Calu3 (cell line): ENCODE measurements at regions not wholly inside any gene's neighbourhood (a gene's known extent, or its start where the extent isn't known, plus 50 kb on each side); places are given as distances from the start of the nearest gene placed in this dataset.

ENCODE experiments used
- BruUV-seq: library from RNA; stranded (reverse); fragments of 400-500 nt; replicated peaks from 2 replicates; lab custom pipeline; 2021; lab: Mats Ljungman, UMichigan
- CTCF ChIA-PET: fragments of 300-600 bp; sonication (Branson Sonifier 250); formaldehyde crosslinking; loops from one replicate; lab custom pipeline; 2022; ENCODE audit warnings: antibody characterized with exemption; lab: Charles Lee
- DNase-seq: peaks from one replicate; pipeline ENCODE4 v3.0.0; 2022
- H3K27ac Mint-ChIP-seq: one replicate; pipeline ENCODE4 v1.8.0; 2022; ENCODE audit warnings: mixed read lengths; ENCODE audit not compliant: unreplicated experiment
- H3K27me3 Mint-ChIP-seq: one replicate; pipeline ENCODE4 v1.8.0; 2022; ENCODE audit warnings: mixed read lengths; ENCODE audit not compliant: unreplicated experiment
- H3K36me3 Mint-ChIP-seq: one replicate; pipeline ENCODE4 v1.8.0; 2022; ENCODE audit warnings: mild to moderate bottlenecking, moderate library complexity, mixed read lengths; ENCODE audit not compliant: insufficient read depth, unreplicated experiment
- H3K4me1 Mint-ChIP-seq: one replicate; pipeline ENCODE4 v1.8.0; 2022; ENCODE audit warnings: mild to moderate bottlenecking, low read depth, mixed read lengths; ENCODE audit not compliant: unreplicated experiment
- H3K4me3 Mint-ChIP-seq: one replicate; pipeline ENCODE4 v1.8.0; 2022; ENCODE audit warnings: mild to moderate bottlenecking, low read depth, moderate library complexity, mixed read lengths; ENCODE audit not compliant: unreplicated experiment
- H3K9me3 Mint-ChIP-seq: one replicate; pipeline ENCODE4 v1.8.0; 2022; ENCODE audit warnings: low read depth, mixed read lengths; ENCODE audit not compliant: unreplicated experiment
- intact Hi-C: fragments of 100-400 bp; cut with micrococcal nuclease; formaldehyde crosslinking; loops from one replicate; pipeline ENCODE4 v1.10.0; 2022; ENCODE audit not compliant: unreplicated experiment
- TF ChIP-seq, protein P1 (sequence below): fragments of 200-600 bp; IDR thresholded peaks from one replicate; pipeline ENCODE4 v1.8.0; 2022; ENCODE audit warnings: antibody characterized with exemption; ENCODE audit not compliant: unreplicated experiment

DNA sequence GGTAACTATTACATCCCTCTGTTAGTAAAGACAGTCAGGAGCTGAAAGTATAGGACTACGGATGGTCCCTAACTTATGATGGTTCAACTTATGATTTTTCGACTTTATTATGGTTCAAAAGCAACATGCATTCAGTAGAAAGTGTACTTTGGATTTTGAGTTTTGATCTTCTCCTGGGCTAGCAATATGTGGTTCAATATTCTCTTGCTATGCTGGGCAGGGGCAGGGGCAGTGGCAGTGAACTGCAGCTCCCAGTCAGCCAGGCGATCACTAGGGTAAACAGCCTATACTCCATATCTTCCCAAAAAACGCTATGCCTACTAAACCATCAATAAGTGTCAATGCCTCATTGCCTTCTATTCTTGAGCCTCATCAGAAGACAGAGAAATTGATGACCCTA is 292.7 kb downstream of the EMP1 start:
- no peak overlapping the region for H3K27ac Mint-ChIP-seq
- no peaks in the 10 kb centered on the region for H3K27me3 Mint-ChIP-seq
- no peaks in the 10 kb centered on the region for H3K36me3 Mint-ChIP-seq
- H3K4me1 Mint-ChIP-seq, result no peaks in the 10 kb centered on the region
- TF ChIP-seq, protein P1, sequence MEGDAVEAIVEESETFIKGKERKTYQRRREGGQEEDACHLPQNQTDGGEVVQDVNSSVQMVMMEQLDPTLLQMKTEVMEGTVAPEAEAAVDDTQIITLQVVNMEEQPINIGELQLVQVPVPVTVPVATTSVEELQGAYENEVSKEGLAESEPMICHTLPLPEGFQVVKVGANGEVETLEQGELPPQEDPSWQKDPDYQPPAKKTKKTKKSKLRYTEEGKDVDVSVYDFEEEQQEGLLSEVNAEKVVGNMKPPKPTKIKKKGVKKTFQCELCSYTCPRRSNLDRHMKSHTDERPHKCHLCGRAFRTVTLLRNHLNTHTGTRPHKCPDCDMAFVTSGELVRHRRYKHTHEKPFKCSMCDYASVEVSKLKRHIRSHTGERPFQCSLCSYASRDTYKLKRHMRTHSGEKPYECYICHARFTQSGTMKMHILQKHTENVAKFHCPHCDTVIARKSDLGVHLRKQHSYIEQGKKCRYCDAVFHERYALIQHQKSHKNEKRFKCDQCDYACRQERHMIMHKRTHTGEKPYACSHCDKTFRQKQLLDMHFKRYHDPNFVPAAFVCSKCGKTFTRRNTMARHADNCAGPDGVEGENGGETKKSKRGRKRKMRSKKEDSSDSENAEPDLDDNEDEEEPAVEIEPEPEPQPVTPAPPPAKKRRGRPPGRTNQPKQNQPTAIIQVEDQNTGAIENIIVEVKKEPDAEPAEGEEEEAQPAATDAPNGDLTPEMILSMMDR, result no peak
- no TSS peak for BruUV-seq
- DNase-seq, result no peak
- intact Hi-C loops, result no loop called here
- H3K4me3 Mint-ChIP-seq, result no peak overlapping the region
- CTCF ChIA-PET, result interaction anchor here (0.6 kb wide), 1 partner anchor 141 kb away, joined by 5 read pairs; no protein-coding TSS in a partner anchor
- peaks cover 3% of the 10 kb centered on the region for H3K9me3 Mint-ChIP-seq

DNA sequence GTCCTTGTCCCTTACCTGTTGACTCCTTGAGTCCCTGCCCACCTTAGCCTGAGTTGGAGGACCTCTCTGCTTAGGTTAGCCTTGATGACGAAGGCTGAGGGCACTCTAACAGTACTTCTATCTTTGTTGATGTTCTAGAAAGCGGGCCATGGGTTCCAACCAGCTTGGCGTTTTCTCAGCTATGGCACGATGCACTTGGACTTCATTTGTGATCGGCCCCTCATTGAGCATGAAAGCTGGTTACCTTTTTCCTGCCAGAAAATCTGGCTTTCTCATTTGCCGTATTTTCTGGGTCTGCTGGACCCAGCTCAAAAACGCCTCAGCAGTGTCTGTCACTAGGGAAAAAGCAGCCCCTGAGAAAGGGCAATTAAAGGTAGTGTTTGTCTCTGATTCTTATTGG is 290.8 kb downstream of the EMP1 start:
- peaks cover 3% of the 10 kb centered on the region for H3K9me3 Mint-ChIP-seq
- no peak for DNase-seq
- no peak overlapping the region for H3K4me3 Mint-ChIP-seq
- intact Hi-C loops, result no loop called here
- BruUV-seq, result no TSS peak
- no peak overlapping the region for H3K27ac Mint-ChIP-seq
- H3K4me1 Mint-ChIP-seq, result peaks cover 8% of the 10 kb centered on the region
- H3K27me3 Mint-ChIP-seq, result no peaks in the 10 kb centered on the region
- no peaks in the 10 kb centered on the region for H3K36me3 Mint-ChIP-seq
- TF ChIP-seq, protein P1, result no peak
- CTCF ChIA-PET, result no interaction called here

DNA sequence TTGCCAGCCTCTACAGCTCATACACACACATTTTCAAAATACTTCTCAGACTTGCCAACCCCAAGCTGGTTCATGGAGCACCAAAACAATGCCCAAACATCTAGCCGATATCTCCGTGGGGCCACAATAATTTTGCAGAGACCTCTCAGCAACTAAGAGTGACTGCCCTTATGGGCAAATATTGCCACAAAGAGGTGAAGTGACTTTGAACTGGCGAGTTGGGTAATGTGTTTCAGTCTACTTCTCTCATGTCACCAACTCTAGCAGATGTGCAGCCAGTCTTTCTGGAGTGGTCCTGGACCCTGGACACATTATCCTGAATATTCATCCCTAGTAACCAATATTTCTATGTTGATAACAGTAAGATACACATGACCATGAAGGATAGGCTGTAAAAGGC is 290.3 kb downstream of the EMP1 start:
- Mint-ChIP-seq H3K36me3 (no peaks in the 10 kb centered on the region), H3K9me3 (peaks cover 3% of the 10 kb centered on the region), H3K4me3 (no peak overlapping the region), H3K4me1 (peaks cover 8% of the 10 kb centered on the region), H3K27me3 (no peaks in the 10 kb centered on the region), H3K27ac (no peak overlapping the region)
- no TSS peak for BruUV-seq
- intact Hi-C loops, result no loop called here
- no peak for DNase-seq
- CTCF ChIA-PET, result no interaction called here
- TF ChIP-seq, protein P1, result no peak

DNA sequence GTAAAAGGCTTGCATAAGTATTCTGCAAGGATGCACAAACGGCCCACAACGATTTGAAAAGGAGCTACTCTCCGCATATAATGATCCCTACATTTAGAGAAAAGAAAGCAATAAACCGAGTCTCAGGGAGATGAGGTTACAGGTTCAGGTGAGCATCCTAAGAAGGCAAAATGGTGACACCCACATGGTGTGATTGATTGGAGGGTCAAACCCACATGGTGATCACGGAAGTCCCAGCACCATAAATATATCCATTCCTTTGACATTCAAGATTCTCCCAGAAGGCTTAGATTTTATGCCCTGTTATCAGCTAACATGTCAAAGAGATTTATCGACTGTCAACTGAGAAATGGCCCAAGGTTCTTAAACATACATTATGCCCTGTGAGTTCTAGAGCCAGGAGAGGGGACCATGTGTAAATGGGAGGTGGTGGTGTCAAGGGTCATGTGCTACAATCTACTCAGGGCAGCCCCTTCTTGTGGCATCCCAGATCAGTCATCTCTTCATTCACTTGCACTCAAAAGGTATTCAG is 282.2 kb downstream of the EMP1 start:
- H3K27me3 Mint-ChIP-seq, result no peaks in the 10 kb centered on the region
- no peak for DNase-seq
- CTCF ChIA-PET, result no interaction called here

More for the DNA sequence above, 282.2 kb downstream of the EMP1 start:
- no TSS peak for BruUV-seq
- no peak overlapping the region for H3K27ac Mint-ChIP-seq
- TF ChIP-seq, protein P1, result no peak
- no peaks in the 10 kb centered on the region for H3K36me3 Mint-ChIP-seq
- H3K4me1 Mint-ChIP-seq, result peaks cover 8% of the 10 kb centered on the region
- peaks cover 3% of the 10 kb centered on the region for H3K9me3 Mint-ChIP-seq
- H3K4me3 Mint-ChIP-seq, result no peak overlapping the region
- intact Hi-C loops, result no loop called here
